CD14-positive monocyte (primary cell): ENCODE measurements at regions not wholly inside any gene's neighbourhood (a gene's known extent, or its start where the extent isn't known, plus 50 kb on each side); places are given as distances from the start of the nearest gene placed in this dataset.

Experiments used
- DNase-seq, 3 donors: peaks; one replicate each; pipeline ENCODE4 v3.0.0-alpha.2; 2011 to 2022
- H2AFZ ChIP-seq: 2 replicates; pipeline ENCODE4 v1.6.0; 2012; ENCODE audit warnings: mild to moderate bottlenecking, low read depth, low read length, inconsistent platforms; ENCODE audit not compliant: insufficient read depth, poor library complexity, severe bottlenecking
- H3K27ac ChIP-seq, 2 donors: 1 replicate in 1 of 2; 2 replicates in 1 of 2; pipeline ENCODE4 v1.5.1; 2012 to 2013; ENCODE audit warnings: low read length in 2 of 2, control low read depth in 1 of 2, inconsistent platforms in 1 of 2, low read depth in 1 of 2, mild to moderate bottlenecking in 1 of 2
- H3K27me3 ChIP-seq, 2 donors: one replicate each; pipeline versions ENCODE4 v1.6.0 to v1.6.1; 2011 to 2013; ENCODE audit warnings: low read length in 2 of 2; ENCODE audit not compliant: control insufficient read depth in 2 of 2, insufficient read depth in 2 of 2
- H3K36me3 ChIP-seq, 2 donors: replicated peaks in 1 of 2; 1 replicate in 1 of 2; 2 replicates in 1 of 2; pipeline versions ENCODE4 v1.5.1 to v1.6.1; 2012 to 2013; ENCODE audit warnings: low read length in 2 of 2, control low read depth in 1 of 2, inconsistent platforms in 1 of 2, mild to moderate bottlenecking in 1 of 2; ENCODE audit not compliant: insufficient read depth in 2 of 2, control insufficient read depth in 1 of 2
- H3K4me1 ChIP-seq, 2 donors: 1 replicate in 1 of 2; 2 replicates in 1 of 2; pipeline versions ENCODE4 v1.5.1 to v1.6.1; 2012 to 2013; ENCODE audit warnings: low read length in 2 of 2, control low read depth in 1 of 2, inconsistent platforms in 1 of 2, mild to moderate bottlenecking in 1 of 2, moderate library complexity in 1 of 2; ENCODE audit not compliant: insufficient read depth in 2 of 2, control insufficient read depth in 1 of 2
- H3K4me2 ChIP-seq: replicated peaks from 2 replicates; pipeline ENCODE3; 2012; ENCODE audit warnings: low read length, moderate library complexity, mild to moderate bottlenecking; ENCODE audit not compliant: poor library complexity, severe bottlenecking; ENCODE audit errors: extremely low read depth
- H3K4me3 ChIP-seq, 3 experiments: fragments of 200-600 bp in 1 of 3; sonication (generic) in 1 of 3; replicated peaks in 1 of 3; 1 replicate in 2 of 3; 2 replicates in 1 of 3; pipeline ENCODE4 v1.5.1; 2011 to 2013; ENCODE audit warnings: low read length in 3 of 3, mild to moderate bottlenecking in 3 of 3, control low read depth in 2 of 3, low read depth in 2 of 3, inconsistent platforms in 1 of 3, moderate library complexity in 1 of 3
- H3K79me2 ChIP-seq: 2 replicates; pipeline ENCODE4 v1.6.0; 2012; ENCODE audit warnings: mild to moderate bottlenecking, control low read depth, inconsistent platforms, low read length, moderate library complexity; ENCODE audit not compliant: insufficient read depth
- H3K9ac ChIP-seq: 2 replicates; pipeline ENCODE4 v1.6.0; 2017; ENCODE audit warnings: low read length, mild to moderate bottlenecking; ENCODE audit not compliant: insufficient read depth, poor library complexity, severe bottlenecking
- H3K9me3 ChIP-seq, 2 donors: replicated peaks in 1 of 2; 1 replicate in 1 of 2; 2 replicates in 1 of 2; pipeline versions ENCODE4 v1.5.1 to v1.6.1; 2012 to 2013; ENCODE audit warnings: low read length in 2 of 2, control low read depth in 1 of 2; ENCODE audit not compliant: control insufficient read depth in 1 of 2, insufficient read depth in 1 of 2
- H4K20me1 ChIP-seq: 2 replicates; pipeline ENCODE4 v1.6.0; 2012; ENCODE audit warnings: mild to moderate bottlenecking, low read length, control low read depth, moderate library complexity; ENCODE audit not compliant: insufficient read depth
- H3K27ac Mint-ChIP-seq, 7 donors: one replicate each; pipeline ENCODE4 v1.8.0; 2020; ENCODE audit warnings: mild to moderate bottlenecking in 7 of 7, mixed read lengths in 7 of 7, moderate library complexity in 6 of 7, inconsistent platforms in 2 of 7
- H3K27me3 Mint-ChIP-seq, 3 donors: one replicate each; pipeline ENCODE4 v1.8.0; 2021 to 2022; ENCODE audit warnings: low read depth in 3 of 3, mild to moderate bottlenecking in 3 of 3, mixed read lengths in 3 of 3, moderate library complexity in 3 of 3, inconsistent platforms in 1 of 3
- H3K36me3 Mint-ChIP-seq, 2 donors: one replicate each; pipeline ENCODE4 v1.8.0; 2020; ENCODE audit warnings: mixed read lengths in 2 of 2, inconsistent platforms in 1 of 2, mild to moderate bottlenecking in 1 of 2
- H3K4me1 Mint-ChIP-seq: one replicate; pipeline ENCODE4 v1.8.0; 2020; ENCODE audit warnings: mild to moderate bottlenecking, mixed read lengths
- H3K4me3 Mint-ChIP-seq, 2 donors: one replicate each; pipeline ENCODE4 v1.8.0; 2020; ENCODE audit warnings: mild to moderate bottlenecking in 2 of 2, mixed read lengths in 2 of 2, moderate library complexity in 1 of 2
- H3K9me3 Mint-ChIP-seq, 7 donors: one replicate each; pipeline ENCODE4 v1.8.0; 2020 to 2022; ENCODE audit warnings: mixed read lengths in 7 of 7, mild to moderate bottlenecking in 6 of 7, moderate library complexity in 6 of 7, inconsistent platforms in 2 of 7
- WGBS: methylation state at CpG from one replicate; pipeline ENCODE4 v1.1.5; 2013; ENCODE audit warnings: missing lambda C conversion rate; ENCODE audit not compliant: insufficient coverage; 5-methylcytosine and 5-hydroxymethylcytosine counted together
- intact Hi-C, 2 donors: fragments of 100-400 bp; cut with micrococcal nuclease; formaldehyde crosslinking; loops; one replicate each; pipeline versions ENCODE4 v1.15.0 to v1.15.1; 2023
- TF ChIP-seq, protein P1 (sequence below): fragments of 200-600 bp; IDR thresholded peaks from one replicate; pipeline ENCODE4 v1.8.0; 2022; ENCODE audit warnings: antibody characterized with exemption, mild to moderate bottlenecking

GRCh38 chr16:8187782-8188372, 402.4 kb downstream of the TMEM114 start:
- Histone ChIP-seq H3K9me3 (no peaks in the 10 kb centered on the region), H3K27ac (no peak overlapping the region), H4K20me1 (no peaks in the 10 kb centered on the region), H3K79me2 (no peaks in the 10 kb centered on the region), H3K4me1 (no peaks in the 10 kb centered on the region), H3K4me2 (no peak overlapping the region), H3K9ac (no peak overlapping the region), H3K4me3 (no peak overlapping the region), H3K27me3 (no peaks in the 10 kb centered on the region), H2AFZ (no peak overlapping the region), H3K36me3 (no peaks in the 10 kb centered on the region)
- intact Hi-C loops = no loop called here
- no peak for DNase-seq
- peaks cover 0 to 5% (median 0%) of the 10 kb centered on the region in 7 donors for H3K9me3 Mint-ChIP-seq
- H3K4me3 Mint-ChIP-seq = no peak overlapping the region
- H3K4me1 Mint-ChIP-seq = no peaks in the 10 kb centered on the region
- TF ChIP-seq, protein P1, sequence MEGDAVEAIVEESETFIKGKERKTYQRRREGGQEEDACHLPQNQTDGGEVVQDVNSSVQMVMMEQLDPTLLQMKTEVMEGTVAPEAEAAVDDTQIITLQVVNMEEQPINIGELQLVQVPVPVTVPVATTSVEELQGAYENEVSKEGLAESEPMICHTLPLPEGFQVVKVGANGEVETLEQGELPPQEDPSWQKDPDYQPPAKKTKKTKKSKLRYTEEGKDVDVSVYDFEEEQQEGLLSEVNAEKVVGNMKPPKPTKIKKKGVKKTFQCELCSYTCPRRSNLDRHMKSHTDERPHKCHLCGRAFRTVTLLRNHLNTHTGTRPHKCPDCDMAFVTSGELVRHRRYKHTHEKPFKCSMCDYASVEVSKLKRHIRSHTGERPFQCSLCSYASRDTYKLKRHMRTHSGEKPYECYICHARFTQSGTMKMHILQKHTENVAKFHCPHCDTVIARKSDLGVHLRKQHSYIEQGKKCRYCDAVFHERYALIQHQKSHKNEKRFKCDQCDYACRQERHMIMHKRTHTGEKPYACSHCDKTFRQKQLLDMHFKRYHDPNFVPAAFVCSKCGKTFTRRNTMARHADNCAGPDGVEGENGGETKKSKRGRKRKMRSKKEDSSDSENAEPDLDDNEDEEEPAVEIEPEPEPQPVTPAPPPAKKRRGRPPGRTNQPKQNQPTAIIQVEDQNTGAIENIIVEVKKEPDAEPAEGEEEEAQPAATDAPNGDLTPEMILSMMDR = no peak
- WGBS = 82% methylated on average over 1 of the region's 5 CpGs
- H3K27me3 Mint-ChIP-seq = peaks cover 0 to 3% (median 1%) of the 10 kb centered on the region in 3 donors
- no peaks in the 10 kb centered on the region for H3K36me3 Mint-ChIP-seq
- no peak overlapping the region for H3K27ac Mint-ChIP-seq

- intact Hi-C loops = no loop called here
- no CpG with 5 or more reads among the region's 1 CpG for WGBS
- H3K79me2 ChIP-seq = no peaks in the 10 kb centered on the region
- Mint-ChIP-seq H3K27me3 (peaks cover 0 to 5% (median 1%) of the 10 kb centered on the region in 3 donors), H3K36me3 (no peaks in the 10 kb centered on the region), H3K4me3 (no peak overlapping the region), H3K9me3 (peaks cover 0 to 3% (median 0%) of the 10 kb centered on the region in 7 donors), H3K4me1 (no peaks in the 10 kb centered on the region), H3K27ac (no peak overlapping the region)
- no peak overlapping the region for H3K9ac ChIP-seq
- H3K36me3 ChIP-seq = no peaks in the 10 kb centered on the region
- TF ChIP-seq, protein P1 = no peak
- H4K20me1 ChIP-seq = no peaks in the 10 kb centered on the region
- H3K9me3 ChIP-seq = no peaks in the 10 kb centered on the region
- H2AFZ ChIP-seq = no peak overlapping the region
- H3K27me3 ChIP-seq = no peaks in the 10 kb centered on the region
- no peak overlapping the region for H3K4me2 ChIP-seq
- DNase-seq = no peak
- H3K4me3 ChIP-seq = no peak overlapping the region
- no peak overlapping the region for H3K27ac ChIP-seq
- no peaks in the 10 kb centered on the region for H3K4me1 ChIP-seq
Measured at GRCh38 chr16:8184854-8185253, 405.5 kb downstream of the TMEM114 start.
